Thyroid gland (tissue), 4 donors: ENCODE measurements at regions not wholly inside any gene's neighbourhood (a gene's known extent, or its start where the extent isn't known, plus 50 kb on each side); places are given as distances from the start of the nearest gene placed in this dataset.

Experiments
- DNase-seq, 2 donors: peaks; one replicate each; pipeline ENCODE4 v3.0.0-alpha.2; 2019
- H3K27ac ChIP-seq, 3 donors: fragments of 200-600 bp; sonication (generic); 1 replicate in 2 of 3; 2 replicates in 1 of 3; pipeline ENCODE4 v1.5.1; 2016 to 2019; ENCODE audit warnings: mild to moderate bottlenecking in 1 of 3, moderate library complexity in 1 of 3
- H3K27me3 ChIP-seq: fragments of 200-600 bp; sonication (generic); one replicate; pipeline ENCODE4 v1.5.1; 2019
- H3K36me3 ChIP-seq, 2 donors: fragments of 200-600 bp; sonication (generic); one replicate each; pipeline ENCODE4 v1.5.1; 2016 to 2019
- H3K4me1 ChIP-seq, 2 donors: fragments of 200-600 bp; sonication (generic); one replicate each; pipeline ENCODE4 v1.5.1; 2017 to 2019
- H3K4me3 ChIP-seq, 3 donors: fragments of 200-600 bp; sonication (generic); replicated peaks in 1 of 3; 1 replicate in 2 of 3; 2 replicates in 1 of 3; pipeline ENCODE4 v1.5.1; 2016; ENCODE audit warnings: mild to moderate bottlenecking in 1 of 3
- H3K9me3 ChIP-seq: fragments of 200-600 bp; sonication (generic); one replicate; pipeline ENCODE4 v1.5.1; 2017
- CTCF ChIP-seq, 6 experiments: fragments of 200-600 bp in 3 of 6; fragments of 450-650 bp in 3 of 6; sonication (generic) in 3 of 6; IDR thresholded peaks; one replicate each; pipeline ENCODE4 v1.5.1; 2016 to 2019; ENCODE audit warnings: antibody characterized with exemption in 6 of 6, mild to moderate bottlenecking in 2 of 6, inconsistent platforms in 1 of 6, moderate library complexity in 1 of 6
- POLR2A ChIP-seq, 2 donors: fragments of 450-650 bp; IDR thresholded peaks; one replicate each; pipeline ENCODE4 v1.6.1; 2017; ENCODE audit warnings: antibody characterized with exemption in 2 of 2, mild to moderate bottlenecking in 2 of 2, moderate library complexity in 1 of 2
- WGBS, 2 donors: methylation state at CpG; one replicate each; pipeline ENCODE4 v1.1.5; 2017; 5-methylcytosine and 5-hydroxymethylcytosine counted together
- intact Hi-C: fragments of 100-400 bp; cut with DNase I; formaldehyde crosslinking; loops from one replicate; pipeline ENCODE4 v1.15.1; 2023

- no peaks in the 10 kb centered on the region for H3K27me3 ChIP-seq
- DNase-seq = no peak
- 86 to 94% methylated on average over 3 of the region's 3 CpGs for WGBS, 2 donors
- H3K9me3 ChIP-seq = no peaks in the 10 kb centered on the region
- H3K4me1 ChIP-seq = peaks cover 0 to 8% of the 10 kb centered on the region in 2 donors
- no peaks in the 10 kb centered on the region for H3K36me3 ChIP-seq
- TF ChIP-seq POLR2A (IDR thresholded peaks at IDR 0.05) (no peak), CTCF (IDR thresholded peaks at IDR 0.05) (no peak)
- no peak overlapping the region for H3K4me3 ChIP-seq
- intact Hi-C loops = no loop called here
- no peak overlapping the region for H3K27ac ChIP-seq
These were observed 284.5 kb upstream of the NUDT12 start for GRCh38 chr5:103847060-103847459.

- DNase-seq = no peak
- Histone ChIP-seq H3K4me3 (no peak overlapping the region), H3K36me3 (no peaks in the 10 kb centered on the region), H3K9me3 (no peaks in the 10 kb centered on the region), H3K27ac (no peak overlapping the region), H3K27me3 (no peaks in the 10 kb centered on the region), H3K4me1 (no peaks in the 10 kb centered on the region)
- no peak for TF ChIP-seq POLR2A (IDR thresholded peaks at IDR 0.05)
- intact Hi-C loops = no loop called here
These were observed 280.3 kb upstream of the NUDT12 start for GRCh38 chr5:103842936-103843335.

GRCh38 chr5:103840600-103840999 is 278.0 kb upstream of the NUDT12 start:
- no peaks in the 10 kb centered on the region for H3K4me1 ChIP-seq
- 0 to 29% methylated on average over 1 of the region's 1 CpG for WGBS, 2 donors
- no peak for DNase-seq
- no peaks in the 10 kb centered on the region for H3K9me3 ChIP-seq
- H3K4me3 ChIP-seq = no peak overlapping the region
- H3K27ac ChIP-seq = no peak overlapping the region
- intact Hi-C loops = no loop called here
- H3K36me3 ChIP-seq = no peaks in the 10 kb centered on the region
- no peak for TF ChIP-seq CTCF (IDR thresholded peaks at IDR 0.05)
- no peak for TF ChIP-seq POLR2A (IDR thresholded peaks at IDR 0.05)
- H3K27me3 ChIP-seq = no peaks in the 10 kb centered on the region

- Histone ChIP-seq H3K36me3 (no peaks in the 10 kb centered on the region), H3K27me3 (no peaks in the 10 kb centered on the region), H3K4me1 (no peaks in the 10 kb centered on the region), H3K9me3 (no peaks in the 10 kb centered on the region), H3K27ac (no peak overlapping the region), H3K4me3 (no peak overlapping the region)
- TF ChIP-seq POLR2A (IDR thresholded peaks at IDR 0.05) = no peak
- no peak for TF ChIP-seq CTCF (IDR thresholded peaks at IDR 0.05)
- no peak for DNase-seq
- intact Hi-C loops = no loop called here
- WGBS, 2 donors = 67 to 86% methylated on average over 1 of the region's 1 CpG
These were observed 271.6 kb upstream of the NUDT12 start for GRCh38 chr5:103834216-103834615.

- no peak for TF ChIP-seq CTCF (IDR thresholded peaks at IDR 0.05)
- TF ChIP-seq POLR2A (IDR thresholded peaks at IDR 0.05) = no peak
- no peaks in the 10 kb centered on the region for H3K9me3 ChIP-seq
- no peak for DNase-seq
- H3K36me3 ChIP-seq = no peaks in the 10 kb centered on the region
- no peak overlapping the region for H3K4me3 ChIP-seq
- intact Hi-C loops = no loop called here
- H3K27ac ChIP-seq = no peak overlapping the region
- no peaks in the 10 kb centered on the region for H3K27me3 ChIP-seq
- H3K4me1 ChIP-seq = no peaks in the 10 kb centered on the region
- WGBS, 2 donors = 63 to 65% methylated on average over 7 of the region's 7 CpGs
These were observed 267.0 kb upstream of the NUDT12 start for GRCh38 chr5:103829585-103829984.

- TF ChIP-seq POLR2A (IDR thresholded peaks at IDR 0.05) (no peak), CTCF (IDR thresholded peaks at IDR 0.05) (no peak)
- intact Hi-C loops = no loop called here
- 93 to 96% methylated on average over 4 of the region's 4 CpGs for WGBS, 2 donors
- no peak for DNase-seq
- H3K27ac ChIP-seq = no peak overlapping the region
- no peaks in the 10 kb centered on the region for H3K9me3 ChIP-seq
- no peaks in the 10 kb centered on the region for H3K36me3 ChIP-seq
- H3K4me3 ChIP-seq = no peak overlapping the region
- no peaks in the 10 kb centered on the region for H3K4me1 ChIP-seq
- no peaks in the 10 kb centered on the region for H3K27me3 ChIP-seq
These were observed 265.4 kb upstream of the NUDT12 start for GRCh38 chr5:103827976-103828375.
